GM23338 (cell line): ENCODE measurements at regions not wholly inside any gene's neighbourhood (a gene's known extent, or its start where the extent isn't known, plus 50 kb on each side); places are given as distances from the start of the nearest gene placed in this dataset.

Experiments
- ATAC-seq: fragments of 200-7000 bp; cut with Tn5 transposase; 3 replicates; pipeline ENCODE4 v1.9.1; 2020
- DNase-seq: peaks from one replicate; pipeline ENCODE4 v3.0.0-alpha.2; 2015; ENCODE audit warnings: low spot score
- H2AFZ ChIP-seq: fragments of 200-600 bp; sonication (generic); 2 replicates; pipeline ENCODE4 v1.8.0; 2016; ENCODE audit warnings: antibody characterized with exemption, mild to moderate bottlenecking, moderate library complexity
- H3F3A ChIP-seq: fragments of 200-600 bp; sonication (generic); replicated peaks from 2 replicates; pipeline ENCODE4 v1.8.0; 2017; ENCODE audit warnings: antibody characterized with exemption, mixed run types, low read depth
- H3K27ac ChIP-seq: fragments of 200-600 bp; sonication (generic); 2 replicates; pipeline ENCODE4 v1.6.1; 2016; ENCODE audit warnings: low read depth
- H3K27me3 ChIP-seq: fragments of 200-600 bp; sonication (generic); 2 replicates; pipeline ENCODE4 v1.8.0; 2016; ENCODE audit warnings: mild to moderate bottlenecking, mixed run types, moderate library complexity; ENCODE audit not compliant: insufficient read depth
- H3K36me3 ChIP-seq: fragments of 200-600 bp; sonication (generic); 2 replicates; pipeline ENCODE4 v1.8.0; 2016; ENCODE audit warnings: mild to moderate bottlenecking; ENCODE audit not compliant: insufficient read depth
- H3K4me1 ChIP-seq: fragments of 200-600 bp; sonication (generic); 2 replicates; pipeline ENCODE4 v1.8.0; 2016; ENCODE audit warnings: mild to moderate bottlenecking, moderate library complexity; ENCODE audit not compliant: insufficient read depth
- H3K4me2 ChIP-seq: fragments of 200-600 bp; sonication (generic); 2 replicates; pipeline ENCODE4 v1.7.1; 2017; ENCODE audit warnings: mixed run types
- H3K4me3 ChIP-seq: fragments of 200-600 bp; sonication (generic); 2 replicates; pipeline ENCODE4 v1.6.1; 2016; ENCODE audit warnings: mixed run types
- H3K79me2 ChIP-seq: fragments of 200-600 bp; sonication (generic); replicated peaks from 2 replicates; pipeline ENCODE4 v1.8.0; 2017; ENCODE audit warnings: mild to moderate bottlenecking; ENCODE audit not compliant: insufficient read depth
- H3K9me2 ChIP-seq: fragments of 200-600 bp; sonication (generic); 2 replicates; pipeline ENCODE4 v1.8.0; 2017; ENCODE audit not compliant: insufficient read depth
- H4K20me1 ChIP-seq: fragments of 200-600 bp; sonication (generic); replicated peaks from 2 replicates; pipeline ENCODE4 v1.8.0; 2017; ENCODE audit warnings: mild to moderate bottlenecking; ENCODE audit not compliant: insufficient read depth
- H3K27ac Mint-ChIP-seq: 2 replicates; pipeline ENCODE4 v1.8.0; 2020; ENCODE audit warnings: inconsistent platforms, mild to moderate bottlenecking, moderate library complexity, mixed read lengths
- H3K27me3 Mint-ChIP-seq: 3 replicates; pipeline ENCODE4 v1.8.0; 2022; ENCODE audit warnings: low read depth, mild to moderate bottlenecking, moderate library complexity, mixed read lengths, inconsistent platforms; ENCODE audit not compliant: insufficient read depth, poor library complexity
- H3K36me3 Mint-ChIP-seq: 3 replicates; pipeline ENCODE4 v1.8.0; 2021; ENCODE audit warnings: low read depth, mild to moderate bottlenecking, inconsistent platforms, moderate library complexity, mixed read lengths
- H3K4me1 Mint-ChIP-seq: 3 replicates; pipeline ENCODE4 v1.8.0; 2020; ENCODE audit warnings: mild to moderate bottlenecking, inconsistent platforms, mixed read lengths
- H3K4me3 Mint-ChIP-seq: 3 replicates; pipeline ENCODE4 v1.8.0; 2021; ENCODE audit warnings: moderate library complexity, mild to moderate bottlenecking, inconsistent platforms, mixed read lengths
- H3K9me3 Mint-ChIP-seq: 3 replicates; pipeline ENCODE4 v1.8.0; 2020; ENCODE audit warnings: moderate library complexity, mild to moderate bottlenecking, inconsistent platforms, mixed read lengths
- CREB1 ChIP-seq: fragments of 250-450 bp; sonication (Bioruptor Pico); IDR thresholded peaks from 2 replicates; pipeline ENCODE4 v1.5.0; 2020; ENCODE audit warnings: low read depth, mild to moderate bottlenecking, moderate library complexity
- CTCF ChIP-seq, 2 experiments: fragments of 200-600 bp in 1 of 2; sonication (generic) in 1 of 2; conservative IDR thresholded peaks; 2 replicates each; pipeline versions ENCODE4 v1.5.1 to v1.6.1; 2016 to 2017; ENCODE audit warnings: antibody characterized with exemption in 2 of 2, low read depth in 2 of 2, mild to moderate bottlenecking in 2 of 2, moderate library complexity in 1 of 2
- EZH2phosphoT487 ChIP-seq: fragments of 200-600 bp; sonication (generic); IDR thresholded peaks from one replicate; pipeline ENCODE4 v1.8.1; 2018; ENCODE audit warnings: antibody characterized with exemption; ENCODE audit not compliant: unreplicated experiment
- POLR2AphosphoS5 ChIP-seq: IDR thresholded peaks from 2 replicates; pipeline ENCODE4 v1.6.1; 2016; ENCODE audit warnings: antibody characterized with exemption, low read depth
- STAT1 ChIP-seq: IDR thresholded peaks from one replicate; pipeline ENCODE4 v1.6.1; 2016; ENCODE audit warnings: antibody characterized with exemption; ENCODE audit not compliant: unreplicated experiment
- ZNF114 ChIP-seq: fragments of 250-450 bp; sonication (Bioruptor Pico); IDR thresholded peaks from 2 replicates; pipeline ENCODE4 v1.5.0; 2020; ENCODE audit warnings: mild to moderate bottlenecking, moderate library complexity
- ZNF331 ChIP-seq: fragments of 250-450 bp; sonication (Bioruptor Pico); IDR thresholded peaks from 2 replicates; pipeline ENCODE4 v1.5.0; 2020; ENCODE audit warnings: low read depth, mild to moderate bottlenecking, moderate library complexity
- ZNF462 ChIP-seq: fragments of 250-450 bp; sonication (Bioruptor Pico); IDR thresholded peaks from 2 replicates; pipeline ENCODE4 v1.5.0; 2020; ENCODE audit warnings: mild to moderate bottlenecking, moderate library complexity
- TF ChIP-seq, protein P1 (sequence below): IDR thresholded peaks from one replicate; pipeline ENCODE4 v1.6.1; 2018; ENCODE audit warnings: antibody characterized with exemption; ENCODE audit not compliant: unreplicated experiment

DNA sequence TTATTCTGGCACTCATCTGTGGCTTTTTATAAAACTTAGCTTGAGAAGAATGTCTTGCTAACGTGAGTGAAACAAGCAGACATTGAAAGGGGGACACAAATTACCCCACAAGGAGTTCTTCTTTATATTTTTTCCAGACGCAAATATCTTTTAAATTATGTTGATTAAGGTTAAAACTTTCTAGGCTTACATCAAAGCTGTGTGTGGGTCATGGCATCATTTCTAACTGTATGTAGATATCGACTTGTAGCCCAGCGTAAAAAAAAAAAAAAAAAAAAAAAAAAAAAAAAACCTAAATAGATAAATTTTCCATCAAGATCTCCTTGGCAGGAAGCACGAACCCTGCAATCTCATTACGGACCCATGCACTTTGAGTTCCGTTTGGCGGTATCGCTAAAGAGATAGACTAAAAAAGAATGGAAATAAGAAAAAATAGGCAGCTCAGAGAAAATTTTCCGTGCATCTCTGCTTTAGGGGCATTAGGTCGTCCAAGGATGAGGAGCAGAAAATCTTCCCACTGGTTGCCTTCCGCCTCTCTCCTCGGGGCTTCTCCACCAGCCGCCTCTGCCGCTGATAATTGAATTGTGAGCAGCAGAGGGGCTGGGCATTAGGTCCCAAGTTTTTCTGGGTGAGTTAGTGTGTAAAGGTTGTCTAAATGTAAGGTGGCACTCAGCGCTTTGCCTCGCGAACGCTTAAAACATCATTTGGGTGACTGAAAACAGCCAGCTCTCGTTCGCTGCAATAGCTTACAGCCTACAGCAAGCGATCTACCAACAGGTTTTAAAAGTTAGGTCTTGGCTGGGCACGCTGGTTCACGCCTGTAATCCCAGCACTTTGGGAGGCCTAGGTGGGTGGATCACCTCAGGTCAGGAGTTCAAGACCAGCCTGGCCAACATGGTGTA, 194.0 kb downstream of the TRIM27 start:
- Histone ChIP-seq H3K4me2 (peak overlapping the region; percentile 93), H3K36me3 (no peaks in the 10 kb centered on the region), H2AFZ (peak overlapping the region; percentile 90), H3F3A (0 out of 2 replicates have a peak, but pooled peaks cover 15% of the 10 kb centered on the region), H3K9me2 (no peaks in the 10 kb centered on the region), H3K79me2 (no peaks in the 10 kb centered on the region), H3K4me1 (peaks cover 19% of the 10 kb centered on the region), H3K27me3 (peaks cover 65% of the 10 kb centered on the region), H4K20me1 (no peaks in the 10 kb centered on the region), H3K4me3 (peak overlapping the region; percentile 81), H3K27ac (no peak overlapping the region)
- DNase-seq (peak; percentile 42), ATAC-seq (peak; percentile 28)
- no peak overlapping the region for H3K27ac Mint-ChIP-seq
- no peak for TF ChIP-seq ZNF331 (CRISPR knock-in tag)
- TF ChIP-seq CREB1 (CRISPR knock-in tag), result no peak
- TF ChIP-seq ZNF114 (CRISPR knock-in tag), result no peak
- TF ChIP-seq CTCF (conservative IDR thresholded peaks at IDR 0.05; ENCODE audit: low read depth in 2 of 2), result no peak
- no peak for TF ChIP-seq EZH2phosphoT487
- H3K27me3 Mint-ChIP-seq, result peaks cover 70% of the 10 kb centered on the region
- peak overlapping the region; percentile 86 for H3K4me3 Mint-ChIP-seq
- H3K9me3 Mint-ChIP-seq, result peaks cover 5% of the 10 kb centered on the region
- peaks cover 3% of the 10 kb centered on the region; the same call in 2 of the 3 replicates for H3K36me3 Mint-ChIP-seq
- peaks cover 12% of the 10 kb centered on the region for H3K4me1 Mint-ChIP-seq

DNA sequence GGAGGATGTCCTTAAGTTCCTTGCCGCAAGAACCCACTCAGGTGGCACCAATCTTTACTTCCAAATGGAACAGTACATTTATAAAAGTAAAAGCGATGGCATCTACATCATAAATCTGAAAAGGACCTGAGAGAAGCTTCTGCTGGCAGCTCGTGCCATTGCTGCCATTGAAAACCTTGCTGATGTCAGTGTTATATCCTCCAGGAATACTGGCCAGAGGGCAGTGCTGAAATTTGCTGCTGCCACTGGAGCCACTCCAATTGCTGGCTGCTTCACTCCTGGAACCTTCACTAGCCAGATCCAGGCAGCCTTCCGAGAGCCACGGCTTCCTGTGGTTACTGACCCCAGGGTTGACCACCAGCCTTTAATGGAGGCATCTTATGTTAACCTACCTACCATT, 191.7 kb downstream of the TRIM27 start:
- Mint-ChIP-seq H3K27ac (no peak overlapping the region), H3K27me3 (peaks cover 82% of the 10 kb centered on the region), H3K9me3 (peaks cover 5% of the 10 kb centered on the region), H3K36me3 (peaks cover 3% of the 10 kb centered on the region; the same call in 2 of the 3 replicates), H3K4me1 (peaks cover 16% of the 10 kb centered on the region; the same call in 2 of the 3 replicates), H3K4me3 (no peak overlapping the region)
- H2AFZ ChIP-seq, result no peak overlapping the region
- no peak overlapping the region for H3K4me3 ChIP-seq
- no peaks in the 10 kb centered on the region for H3K9me2 ChIP-seq
- no peaks in the 10 kb centered on the region for H4K20me1 ChIP-seq
- H3K4me2 ChIP-seq, result no peak overlapping the region
- H3K27me3 ChIP-seq, result peaks cover 80% of the 10 kb centered on the region
- 0 out of 2 replicates have a peak, but pooled peaks cover 10% of the 10 kb centered on the region for H3F3A ChIP-seq
- no peaks in the 10 kb centered on the region for H3K36me3 ChIP-seq
- peaks cover 24% of the 10 kb centered on the region for H3K4me1 ChIP-seq
- no peaks in the 10 kb centered on the region for H3K79me2 ChIP-seq
- no peak for DNase-seq
- no peak overlapping the region for H3K27ac ChIP-seq
- no peak for ATAC-seq
- TF ChIP-seq ZNF462 (CRISPR knock-in tag) (no peak), ZNF114 (CRISPR knock-in tag) (no peak), POLR2AphosphoS5 (no peak), STAT1 (no peak), ZNF331 (CRISPR knock-in tag) (no peak)
- TF ChIP-seq, protein P1, sequence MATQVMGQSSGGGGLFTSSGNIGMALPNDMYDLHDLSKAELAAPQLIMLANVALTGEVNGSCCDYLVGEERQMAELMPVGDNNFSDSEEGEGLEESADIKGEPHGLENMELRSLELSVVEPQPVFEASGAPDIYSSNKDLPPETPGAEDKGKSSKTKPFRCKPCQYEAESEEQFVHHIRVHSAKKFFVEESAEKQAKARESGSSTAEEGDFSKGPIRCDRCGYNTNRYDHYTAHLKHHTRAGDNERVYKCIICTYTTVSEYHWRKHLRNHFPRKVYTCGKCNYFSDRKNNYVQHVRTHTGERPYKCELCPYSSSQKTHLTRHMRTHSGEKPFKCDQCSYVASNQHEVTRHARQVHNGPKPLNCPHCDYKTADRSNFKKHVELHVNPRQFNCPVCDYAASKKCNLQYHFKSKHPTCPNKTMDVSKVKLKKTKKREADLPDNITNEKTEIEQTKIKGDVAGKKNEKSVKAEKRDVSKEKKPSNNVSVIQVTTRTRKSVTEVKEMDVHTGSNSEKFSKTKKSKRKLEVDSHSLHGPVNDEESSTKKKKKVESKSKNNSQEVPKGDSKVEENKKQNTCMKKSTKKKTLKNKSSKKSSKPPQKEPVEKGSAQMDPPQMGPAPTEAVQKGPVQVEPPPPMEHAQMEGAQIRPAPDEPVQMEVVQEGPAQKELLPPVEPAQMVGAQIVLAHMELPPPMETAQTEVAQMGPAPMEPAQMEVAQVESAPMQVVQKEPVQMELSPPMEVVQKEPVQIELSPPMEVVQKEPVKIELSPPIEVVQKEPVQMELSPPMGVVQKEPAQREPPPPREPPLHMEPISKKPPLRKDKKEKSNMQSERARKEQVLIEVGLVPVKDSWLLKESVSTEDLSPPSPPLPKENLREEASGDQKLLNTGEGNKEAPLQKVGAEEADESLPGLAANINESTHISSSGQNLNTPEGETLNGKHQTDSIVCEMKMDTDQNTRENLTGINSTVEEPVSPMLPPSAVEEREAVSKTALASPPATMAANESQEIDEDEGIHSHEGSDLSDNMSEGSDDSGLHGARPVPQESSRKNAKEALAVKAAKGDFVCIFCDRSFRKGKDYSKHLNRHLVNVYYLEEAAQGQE, result no peak
